ENCODE measurements at regions not wholly inside any gene's neighbourhood (a gene's known extent, or its start where the extent isn't known, plus 50 kb on each side); places are given as distances from the start of the nearest gene placed in this dataset.

DNA sequence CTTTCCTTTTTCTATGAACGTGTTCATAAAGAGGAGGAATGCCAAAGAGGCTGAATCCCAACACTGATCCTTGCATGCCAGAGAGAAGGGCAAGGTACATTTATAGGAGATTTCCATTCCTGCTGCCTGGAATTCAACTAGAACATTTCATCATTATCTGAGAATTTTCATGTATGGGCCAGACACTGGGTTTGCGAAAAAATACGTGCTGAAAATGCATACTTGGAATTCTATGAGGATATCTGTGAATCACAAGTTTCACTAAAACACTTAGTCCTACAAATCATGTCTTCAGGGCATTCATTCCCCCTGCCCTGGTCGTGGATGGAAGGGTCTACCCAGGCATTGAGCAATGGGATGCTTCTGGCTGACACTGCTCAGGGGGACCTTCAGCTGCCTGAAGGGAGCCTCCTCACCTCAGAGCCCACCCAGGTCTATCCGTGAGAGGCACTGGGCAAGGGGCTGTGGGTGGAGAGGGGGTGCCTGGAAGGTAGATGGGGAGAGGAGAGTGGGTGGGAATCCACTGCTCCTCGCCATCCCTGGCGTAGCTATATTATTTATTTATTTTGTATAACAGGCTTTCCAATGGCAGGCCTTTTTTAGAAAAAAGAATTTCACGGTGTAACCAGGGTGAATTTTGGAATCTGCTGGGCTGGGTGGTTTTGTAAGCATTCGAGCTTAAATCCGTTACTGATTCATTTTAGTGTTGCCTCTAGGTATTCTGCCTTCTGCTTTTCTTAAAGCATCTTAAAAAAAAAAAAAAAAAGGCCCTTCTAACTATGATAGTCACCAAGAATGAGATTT, 560.6 kb upstream of the ID2 start:
- H4K91ac ChIP-seq (ENCODE audit: low read depth, low read length, poor library complexity), result no peak overlapping the region
- no peak overlapping the region for H2BK12ac ChIP-seq (ENCODE audit: low read length)
- H3K23ac ChIP-seq (ENCODE audit: low read depth, low read length, poor library complexity), result no peak overlapping the region
- H2AFZ ChIP-seq (ENCODE audit: low read length), result no peak overlapping the region
- peak overlapping the region in 1 of 2 donors; percentile 15 for H3K4me3 ChIP-seq (ENCODE audit: low read length in 2 of 2)
- H3K27me3 ChIP-seq (ENCODE audit: control insufficient read depth in 3 of 3, insufficient read depth in 3 of 3, low read depth in 1 of 3, low read length in 3 of 3), result no peaks in the 10 kb centered on the region
- no peaks in the 10 kb centered on the region for H3K36me3 ChIP-seq (replicated peaks in 1 of 2; ENCODE audit: control insufficient read depth in 2 of 2, insufficient read depth in 2 of 2, low read length in 2 of 2)
- H3K14ac ChIP-seq (ENCODE audit: low read length), result no peak overlapping the region
- H3K4me1 ChIP-seq (ENCODE audit: control insufficient read depth in 2 of 2, insufficient read depth in 1 of 2, low read depth in 1 of 2, low read length in 2 of 2), result peaks cover 6 to 25% of the 10 kb centered on the region in 2 donors
- no peak for DNase-seq (ENCODE audit: low spot score)
- no peak overlapping the region for H3K4ac ChIP-seq (ENCODE audit: low read length)
- no peak overlapping the region for H3K4me2 ChIP-seq (ENCODE audit: insufficient read depth, low read length, poor library complexity, severe bottlenecking)
- no peak overlapping the region for H4K8ac ChIP-seq (ENCODE audit: low read depth, low read length)
- WGBS, 2 donors (ENCODE audit: extremely low coverage in 2 of 2, insufficient read length in 2 of 2, insufficient replicate concordance in 1 of 2), result no CpG with 5 or more reads among the region's 10 CpGs
- H3K9ac ChIP-seq (ENCODE audit: low read depth, low read length, poor library complexity), result no peak overlapping the region
- no peak overlapping the region for H3K18ac ChIP-seq (ENCODE audit: low read length)
- no peaks in the 10 kb centered on the region for H3K9me3 ChIP-seq (replicated peaks in 1 of 2; ENCODE audit: control insufficient read depth in 2 of 2, insufficient read depth in 1 of 2, low read depth in 1 of 2, low read length in 2 of 2)
- H3K27ac ChIP-seq (replicated peaks; ENCODE audit: low read length), result no peak overlapping the region
- no peak overlapping the region for H2AK5ac ChIP-seq (ENCODE audit: low read depth, low read length)
- H2BK5ac ChIP-seq (ENCODE audit: low read length), result no peak overlapping the region
- no peak overlapping the region for H2BK15ac ChIP-seq (ENCODE audit: low read length)
- no peaks in the 10 kb centered on the region for H3K79me1 ChIP-seq (ENCODE audit: low read depth, low read length)
- no peak overlapping the region for H2BK120ac ChIP-seq (ENCODE audit: low read depth, low read length)

DNA sequence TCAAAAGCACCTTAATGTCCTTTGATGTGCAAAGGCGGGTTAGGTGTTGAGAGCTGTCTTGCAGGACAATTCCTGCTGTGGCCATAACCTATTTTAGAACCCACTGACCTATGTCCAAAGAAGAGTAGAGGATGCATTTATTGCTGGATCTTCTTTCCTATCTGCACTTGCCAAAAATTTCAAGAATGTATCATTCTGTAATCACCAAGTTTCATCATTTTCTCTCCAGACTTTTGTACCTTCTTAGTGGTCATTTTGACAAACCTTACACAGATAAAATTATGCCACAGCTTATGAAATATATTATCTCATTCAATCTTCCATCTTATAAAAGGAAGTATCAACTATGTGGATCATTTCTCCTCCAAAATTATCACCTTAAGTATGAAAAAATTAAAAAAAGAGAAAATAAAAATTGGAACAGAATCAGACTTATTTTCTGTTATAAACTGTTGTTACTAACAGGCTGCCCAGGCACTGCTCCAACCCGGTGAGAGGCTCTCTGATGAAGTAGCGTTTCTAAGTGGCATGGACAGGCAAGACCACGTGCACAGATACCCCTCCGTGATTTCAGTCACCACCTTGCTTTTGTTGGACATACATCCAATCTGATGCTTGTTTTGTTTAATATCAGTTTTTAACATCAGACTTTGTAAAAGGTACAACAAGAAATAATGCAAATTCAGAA, 559.9 kb upstream of the ID2 start:
- peak overlapping the region; percentile 42 for H2AFZ ChIP-seq (ENCODE audit: low read length)
- no peak overlapping the region for H3K18ac ChIP-seq (ENCODE audit: low read length)
- no peaks in the 10 kb centered on the region for H3K36me3 ChIP-seq (replicated peaks in 1 of 2; ENCODE audit: control insufficient read depth in 2 of 2, insufficient read depth in 2 of 2, low read length in 2 of 2)
- H2BK15ac ChIP-seq (ENCODE audit: low read length), result no peak overlapping the region
- no peak overlapping the region for H3K4me3 ChIP-seq (ENCODE audit: low read length in 2 of 2)
- no peak overlapping the region for H3K9ac ChIP-seq (ENCODE audit: low read depth, low read length, poor library complexity)
- H2BK5ac ChIP-seq (ENCODE audit: low read length), result no peak overlapping the region
- no peak overlapping the region for H3K27ac ChIP-seq (replicated peaks; ENCODE audit: low read length)
- H3K27me3 ChIP-seq (ENCODE audit: control insufficient read depth in 3 of 3, insufficient read depth in 3 of 3, low read depth in 1 of 3, low read length in 3 of 3), result no peaks in the 10 kb centered on the region
- H4K8ac ChIP-seq (ENCODE audit: low read depth, low read length), result no peak overlapping the region
- H3K4ac ChIP-seq (ENCODE audit: low read length), result no peak overlapping the region
- no peak overlapping the region for H2BK120ac ChIP-seq (ENCODE audit: low read depth, low read length)
- H4K91ac ChIP-seq (ENCODE audit: low read depth, low read length, poor library complexity), result no peak overlapping the region
- H3K23ac ChIP-seq (ENCODE audit: low read depth, low read length, poor library complexity), result no peak overlapping the region
- no peak for DNase-seq (ENCODE audit: low spot score)
- peaks cover 6 to 25% of the 10 kb centered on the region in 2 donors for H3K4me1 ChIP-seq (ENCODE audit: control insufficient read depth in 2 of 2, insufficient read depth in 1 of 2, low read depth in 1 of 2, low read length in 2 of 2)
- H2BK12ac ChIP-seq (ENCODE audit: low read length), result no peak overlapping the region
- WGBS, 2 donors (ENCODE audit: extremely low coverage in 2 of 2, insufficient read length in 2 of 2, insufficient replicate concordance in 1 of 2), result no CpG with 5 or more reads among the region's 5 CpGs
- no peaks in the 10 kb centered on the region for H3K79me1 ChIP-seq (ENCODE audit: low read depth, low read length)
- no peak overlapping the region for H3K4me2 ChIP-seq (ENCODE audit: insufficient read depth, low read length, poor library complexity, severe bottlenecking)
- H2AK5ac ChIP-seq (ENCODE audit: low read depth, low read length), result no peak overlapping the region
- no peak overlapping the region for H3K14ac ChIP-seq (ENCODE audit: low read length)
- no peaks in the 10 kb centered on the region for H3K9me3 ChIP-seq (replicated peaks in 1 of 2; ENCODE audit: control insufficient read depth in 2 of 2, insufficient read depth in 1 of 2, low read depth in 1 of 2, low read length in 2 of 2)

DNA sequence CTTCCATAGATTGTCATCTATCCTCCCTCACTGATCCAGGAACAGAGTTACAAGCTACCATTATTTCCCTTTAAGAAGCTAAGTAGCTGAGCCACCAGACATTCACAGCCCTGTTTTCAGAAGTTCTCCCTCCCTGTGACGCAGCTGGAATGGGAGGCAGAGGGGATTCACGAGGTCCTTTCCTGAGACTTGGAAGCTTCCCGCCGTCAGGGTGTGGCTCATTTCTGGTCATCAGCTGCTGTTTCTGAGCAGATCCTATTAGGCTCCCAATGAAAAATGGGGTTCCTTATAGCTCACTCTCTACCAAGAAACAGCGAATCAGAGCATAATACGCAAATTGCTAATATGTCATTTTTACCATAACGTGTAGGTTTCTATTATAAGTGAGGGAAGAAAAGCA, 559.3 kb upstream of the ID2 start:
- no peak overlapping the region for H3K27ac ChIP-seq (replicated peaks; ENCODE audit: low read length)
- H4K91ac ChIP-seq (ENCODE audit: low read depth, low read length, poor library complexity), result no peak overlapping the region
- no peak overlapping the region for H3K4me3 ChIP-seq (ENCODE audit: low read length in 2 of 2)
- H3K4me2 ChIP-seq (ENCODE audit: insufficient read depth, low read length, poor library complexity, severe bottlenecking), result no peak overlapping the region
- no peak overlapping the region for H2BK15ac ChIP-seq (ENCODE audit: low read length)
- no peak overlapping the region for H2BK5ac ChIP-seq (ENCODE audit: low read length)
- no peak overlapping the region for H3K14ac ChIP-seq (ENCODE audit: low read length)
- no peak overlapping the region for H3K4ac ChIP-seq (ENCODE audit: low read length)
- H3K4me1 ChIP-seq (ENCODE audit: control insufficient read depth in 2 of 2, insufficient read depth in 1 of 2, low read depth in 1 of 2, low read length in 2 of 2), result peaks cover 6 to 25% of the 10 kb centered on the region in 2 donors
- no peaks in the 10 kb centered on the region for H3K79me1 ChIP-seq (ENCODE audit: low read depth, low read length)
- no peaks in the 10 kb centered on the region for H3K9me3 ChIP-seq (replicated peaks in 1 of 2; ENCODE audit: control insufficient read depth in 2 of 2, insufficient read depth in 1 of 2, low read depth in 1 of 2, low read length in 2 of 2)
- H3K23ac ChIP-seq (ENCODE audit: low read depth, low read length, poor library complexity), result no peak overlapping the region
- H3K18ac ChIP-seq (ENCODE audit: low read length), result no peak overlapping the region
- no peak overlapping the region for H2BK120ac ChIP-seq (ENCODE audit: low read depth, low read length)
- H3K27me3 ChIP-seq (ENCODE audit: control insufficient read depth in 3 of 3, insufficient read depth in 3 of 3, low read depth in 1 of 3, low read length in 3 of 3), result no peaks in the 10 kb centered on the region
- no peak overlapping the region for H4K8ac ChIP-seq (ENCODE audit: low read depth, low read length)
- H2AK5ac ChIP-seq (ENCODE audit: low read depth, low read length), result no peak overlapping the region
- H3K9ac ChIP-seq (ENCODE audit: low read depth, low read length, poor library complexity), result no peak overlapping the region
- no CpG with 5 or more reads among the region's 7 CpGs for WGBS, 2 donors (ENCODE audit: extremely low coverage in 2 of 2, insufficient read length in 2 of 2, insufficient replicate concordance in 1 of 2)
- no peak overlapping the region for H2BK12ac ChIP-seq (ENCODE audit: low read length)
- no peaks in the 10 kb centered on the region for H3K36me3 ChIP-seq (replicated peaks in 1 of 2; ENCODE audit: control insufficient read depth in 2 of 2, insufficient read depth in 2 of 2, low read length in 2 of 2)
- no peak for DNase-seq (ENCODE audit: low spot score)
- H2AFZ ChIP-seq (ENCODE audit: low read length), result peak overlapping the region; percentile 42

DNA sequence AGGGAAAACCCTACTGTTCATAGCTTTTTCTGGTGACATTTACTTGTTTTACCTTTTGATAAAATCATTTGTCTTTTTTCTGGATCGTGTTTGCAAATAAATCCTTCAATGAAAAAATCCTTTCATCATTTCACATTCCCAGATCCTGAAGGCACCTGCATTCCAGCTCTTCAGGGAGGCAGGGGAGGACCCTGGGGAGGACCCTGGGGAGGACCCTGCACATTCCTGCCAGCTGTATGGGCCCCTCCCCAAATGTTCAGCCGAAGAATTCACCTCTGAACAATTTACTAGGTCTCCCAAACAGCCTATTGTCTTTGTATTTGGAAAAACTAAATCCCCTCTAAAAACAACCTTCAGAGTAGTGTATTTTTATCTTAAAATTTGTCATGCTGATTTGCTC, 558.4 kb upstream of the ID2 start:
- H4K8ac ChIP-seq (ENCODE audit: low read depth, low read length), result no peak overlapping the region
- no peak overlapping the region for H3K4ac ChIP-seq (ENCODE audit: low read length)
- H3K4me2 ChIP-seq (ENCODE audit: insufficient read depth, low read length, poor library complexity, severe bottlenecking), result no peak overlapping the region
- no peaks in the 10 kb centered on the region for H3K9me3 ChIP-seq (replicated peaks in 1 of 2; ENCODE audit: control insufficient read depth in 2 of 2, insufficient read depth in 1 of 2, low read depth in 1 of 2, low read length in 2 of 2)
- no peak overlapping the region for H4K91ac ChIP-seq (ENCODE audit: low read depth, low read length, poor library complexity)
- H3K36me3 ChIP-seq (replicated peaks in 1 of 2; ENCODE audit: control insufficient read depth in 2 of 2, insufficient read depth in 2 of 2, low read length in 2 of 2), result no peaks in the 10 kb centered on the region
- WGBS, 2 donors (ENCODE audit: extremely low coverage in 2 of 2, insufficient read length in 2 of 2, insufficient replicate concordance in 1 of 2), result no CpG with 5 or more reads among the region's 2 CpGs
- H2BK12ac ChIP-seq (ENCODE audit: low read length), result no peak overlapping the region
- no peak overlapping the region for H2BK15ac ChIP-seq (ENCODE audit: low read length)
- no peak overlapping the region for H3K18ac ChIP-seq (ENCODE audit: low read length)
- H2AFZ ChIP-seq (ENCODE audit: low read length), result no peak overlapping the region
- H3K23ac ChIP-seq (ENCODE audit: low read depth, low read length, poor library complexity), result no peak overlapping the region
- H3K14ac ChIP-seq (ENCODE audit: low read length), result no peak overlapping the region
- no peaks in the 10 kb centered on the region for H3K79me1 ChIP-seq (ENCODE audit: low read depth, low read length)
- H3K27ac ChIP-seq (replicated peaks; ENCODE audit: low read length), result no peak overlapping the region
- H3K27me3 ChIP-seq (ENCODE audit: control insufficient read depth in 3 of 3, insufficient read depth in 3 of 3, low read depth in 1 of 3, low read length in 3 of 3), result no peaks in the 10 kb centered on the region
- no peak overlapping the region for H2BK5ac ChIP-seq (ENCODE audit: low read length)
- peaks cover 4 to 22% of the 10 kb centered on the region in 2 donors for H3K4me1 ChIP-seq (ENCODE audit: control insufficient read depth in 2 of 2, insufficient read depth in 1 of 2, low read depth in 1 of 2, low read length in 2 of 2)
- no peak for DNase-seq (ENCODE audit: low spot score)
- no peak overlapping the region for H2AK5ac ChIP-seq (ENCODE audit: low read depth, low read length)
- H3K4me3 ChIP-seq (ENCODE audit: low read length in 2 of 2), result no peak overlapping the region
- no peak overlapping the region for H2BK120ac ChIP-seq (ENCODE audit: low read depth, low read length)
- no peak overlapping the region for H3K9ac ChIP-seq (ENCODE audit: low read depth, low read length, poor library complexity)

Data from neuronal stem cell (in vitro differentiated cells).